GM12878 (cell line): ENCODE measurements at regions not wholly inside any gene's neighbourhood (a gene's known extent, or its start where the extent isn't known, plus 50 kb on each side); places are given as distances from the start of the nearest gene placed in this dataset.

Source experiments
- ATAC-seq: fragments of 200-7000 bp; cut with Tn5 transposase; 3 replicates; pipeline ENCODE4 v1.9.1; 2020; ENCODE audit warnings: mild to moderate bottlenecking, moderate library complexity
- BruUV-seq: library from RNA; stranded (reverse); fragments of 400-500 nt; replicated peaks from 2 replicates; lab custom pipeline; 2021; lab: Mats Ljungman, UMichigan
- CTCF ChIA-PET: fragments of 300-600 bp; sonication (Branson Sonifier 250); formaldehyde crosslinking; extraction: SDS; loops from one replicate; lab custom pipeline; 2021; ENCODE audit warnings: inconsistent platforms; lab: Yijun Ruan, JAX
- POLR2A ChIA-PET: fragments of 350-600 bp; formaldehyde crosslinking; extraction: SDS; loops from one replicate; lab custom pipeline; 2021; ENCODE audit warnings: inconsistent platforms; lab: Charles Lee
- RAD21 ChIA-PET: fragments of 300-600 bp; sonication (Branson Sonifier 250); formaldehyde crosslinking; loops from one replicate; lab custom pipeline; 2023; ENCODE audit warnings: antibody characterized with exemption; ENCODE audit not compliant: unreplicated experiment; lab: Charles Lee
- SMC1A ChIA-PET: fragments of 300-600 bp; sonication (Branson Sonifier 250); formaldehyde crosslinking; loops from one replicate; lab custom pipeline; 2023; ENCODE audit not compliant: unreplicated experiment, uncharacterized antibody; lab: Charles Lee
- DNase-seq: peaks from one replicate; pipeline ENCODE4 v3.0.0-alpha.2; 2011; ENCODE audit warnings: low read depth, low spot score
- FAIRE-seq: peaks from 3 replicates; lab custom pipeline; 2011; peaks lifted over from hg19 to GRCh38; lab: Jason Lieb, UNC
- H2AFZ ChIP-seq: 2 replicates; pipeline ENCODE4 v1.6.0; 2011; ENCODE audit warnings: low read depth, low read length, control low read depth; ENCODE audit not compliant: control insufficient read depth
- H3K27ac ChIP-seq: 2 replicates; pipeline ENCODE4 v1.5.1; 2011; ENCODE audit warnings: control low read depth; ENCODE audit not compliant: control insufficient read depth, insufficient read depth
- H3K27me3 ChIP-seq, 2 experiments: replicated peaks in 1 of 2; 2 replicates each; pipeline versions ENCODE4 v1.6.0 to v1.6.1; 2011; ENCODE audit warnings: low read length in 1 of 2; ENCODE audit not compliant: control insufficient read depth in 2 of 2, insufficient read depth in 2 of 2
- H3K36me3 ChIP-seq, 2 experiments: 2 replicates each; pipeline ENCODE4 v1.5.1; 2011; ENCODE audit warnings: low read length in 1 of 2; ENCODE audit not compliant: control insufficient read depth in 2 of 2, insufficient read depth in 2 of 2
- H3K4me1 ChIP-seq: 2 replicates; pipeline ENCODE4 v1.6.1; 2011; ENCODE audit warnings: mild to moderate bottlenecking, low read length, moderate library complexity, mixed read lengths; ENCODE audit not compliant: control insufficient read depth, insufficient read depth
- H3K4me2 ChIP-seq: 2 replicates; pipeline ENCODE4 v1.6.0; 2011; ENCODE audit warnings: control low read depth; ENCODE audit not compliant: control insufficient read depth, insufficient read depth
- H3K4me3 ChIP-seq: fragments of 200-600 bp; sonication (generic); 2 replicates; pipeline ENCODE4 v1.5.1; 2016
- H3K79me2 ChIP-seq: 2 replicates; pipeline ENCODE4 v1.6.0; 2011; ENCODE audit warnings: low read length; ENCODE audit not compliant: control insufficient read depth, insufficient read depth
- H3K9ac ChIP-seq: 2 replicates; pipeline ENCODE4 v1.8.0; 2011; ENCODE audit warnings: low read length, control low read depth, mixed read lengths; ENCODE audit not compliant: control insufficient read depth, insufficient read depth
- H3K9me3 ChIP-seq: replicated peaks from 3 replicates; pipeline ENCODE4 v1.5.1; 2011; ENCODE audit warnings: mild to moderate bottlenecking, low read length; ENCODE audit not compliant: control insufficient read depth, insufficient read depth
- H4K20me1 ChIP-seq: 2 replicates; pipeline ENCODE4 v1.6.0; 2011; ENCODE audit not compliant: control insufficient read depth, insufficient read depth
- GABPA ChIP-seq: IDR thresholded peaks from 2 replicates; pipeline ENCODE4 v1.6.1; 2014; ENCODE audit warnings: antibody characterized with exemption, low read depth, mild to moderate bottlenecking, inconsistent platforms
- HDGF ChIP-seq: fragments of 450-650 bp; IDR thresholded peaks from 2 replicates; pipeline ENCODE4 v1.6.1; 2016; ENCODE audit warnings: antibody characterized with exemption
- IRF4 ChIP-seq: IDR thresholded peaks from 2 replicates; pipeline ENCODE4 v1.6.1; 2011; ENCODE audit warnings: low read depth, low read length
- JUND ChIP-seq: IDR thresholded peaks from 2 replicates; pipeline ENCODE4 v1.6.1; 2012; ENCODE audit warnings: low read depth, mild to moderate bottlenecking, low read length, improper control_type of control experiment, moderate library complexity
- LARP7 ChIP-seq: fragments of 450-650 bp; IDR thresholded peaks from 2 replicates; pipeline ENCODE4 v1.6.1; 2017; ENCODE audit warnings: mild to moderate bottlenecking
- POLR2A ChIP-seq: IDR thresholded peaks from 2 replicates; pipeline ENCODE4 v1.6.1; 2011; ENCODE audit warnings: low read depth, mild to moderate bottlenecking, low read length
- RELA ChIP-seq: fragments of 450-650 bp; IDR thresholded peaks from 2 replicates; pipeline ENCODE4 v1.8.0; 2014; ENCODE audit warnings: borderline replicate concordance; ENCODE audit not compliant: partially characterized antibody
- RFX5 ChIP-seq: IDR thresholded peaks from 2 replicates; pipeline ENCODE4 v1.6.1; 2011; ENCODE audit warnings: low read depth, low read length, improper control_type of control experiment
- SPI1 ChIP-seq: IDR thresholded peaks from 2 replicates; pipeline ENCODE4 v1.6.1; 2011; ENCODE audit warnings: low read depth, mild to moderate bottlenecking, low read length, moderate library complexity, borderline replicate concordance; ENCODE audit not compliant: insufficient read depth
- ZNF217 ChIP-seq: fragments of 450-650 bp; IDR thresholded peaks from 2 replicates; pipeline ENCODE4 v1.6.1; 2017; ENCODE audit warnings: antibody characterized with exemption, mild to moderate bottlenecking
- ZSCAN29 ChIP-seq: fragments of 450-650 bp; IDR thresholded peaks from 2 replicates; pipeline ENCODE4 v1.6.1; 2017; ENCODE audit warnings: mild to moderate bottlenecking, moderate library complexity
- WGBS: methylation state at CpG from one replicate; pipeline ENCODE4 v1.1.6; 2016; ENCODE audit warnings: low lambda C conversion rate; ENCODE audit not compliant: insufficient replicate concordance, insufficient coverage; ENCODE audit errors: missing lambda C conversion rate; 5-methylcytosine and 5-hydroxymethylcytosine counted together
- in situ Hi-C: fragments of 300-500 bp; cut with MboI; formaldehyde crosslinking; loops from 9 replicates; pipeline ENCODE4 v1.14.3; 2018; ENCODE audit warnings: mixed read lengths
- intact Hi-C: fragments of 100-400 bp; cut with micrococcal nuclease; formaldehyde crosslinking; loops from one replicate; pipeline ENCODE4 v1.14.2; 2022; ENCODE audit not compliant: unreplicated experiment

DNA sequence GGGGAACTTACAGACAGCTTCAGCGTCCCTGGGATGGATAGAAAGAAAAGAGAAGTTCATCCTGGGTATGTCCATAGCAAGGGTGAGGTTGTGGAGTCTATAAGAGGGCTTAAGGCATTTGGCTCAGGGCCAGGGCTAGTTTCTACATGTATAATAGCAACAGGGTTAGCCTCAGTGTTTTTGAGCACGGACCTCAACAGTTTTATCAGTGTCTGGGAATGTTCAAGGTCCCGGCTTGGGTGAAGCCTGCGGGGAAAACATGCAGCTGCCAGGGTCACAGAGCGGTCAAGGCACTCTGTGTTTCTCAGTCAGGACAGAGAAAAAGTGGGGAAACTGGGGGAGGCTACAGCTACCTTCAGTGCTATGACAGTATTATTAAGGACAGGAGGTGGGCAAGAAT, 427.7 kb upstream of the HS6ST1 start (continued):
- TF ChIP-seq HDGF (no peak), ZNF217 (no peak)

GRCh38 chr2:128748336-128748735, 429.7 kb upstream of the HS6ST1 start:
- POLR2A ChIA-PET = no interaction called here
- BruUV-seq = no TSS peak
- no peak overlapping the region for H3K4me2 ChIP-seq
- FAIRE-seq (no peak), DNase-seq (no peak), ATAC-seq (no peak)
- intact Hi-C loops (no loop called here), in situ Hi-C loops (no loop called here)
- SMC1A ChIA-PET = no interaction called here
- H3K9ac ChIP-seq = no peak overlapping the region
- no peaks in the 10 kb centered on the region for H3K36me3 ChIP-seq
- H3K27ac ChIP-seq = no peak overlapping the region
- no peaks in the 10 kb centered on the region for H3K4me1 ChIP-seq
- H3K4me3 ChIP-seq = no peak overlapping the region
- WGBS = 68% methylated on average over 10 of the region's 10 CpGs
- no peaks in the 10 kb centered on the region for H3K27me3 ChIP-seq
- H4K20me1 ChIP-seq = no peaks in the 10 kb centered on the region
- RAD21 ChIA-PET = no interaction called here
- TF ChIP-seq ZSCAN29 (no peak), IRF4 (no peak), LARP7 (no peak), RELA (no peak)
- CTCF ChIA-PET = interaction anchor here (3.6 kb wide), 1 partner anchor 12 kb away, joined by 16 read pairs; no protein-coding TSS in a partner anchor
- no peaks in the 10 kb centered on the region for H3K79me2 ChIP-seq
- no peak overlapping the region for H2AFZ ChIP-seq
- H3K9me3 ChIP-seq = no peaks in the 10 kb centered on the region

DNA sequence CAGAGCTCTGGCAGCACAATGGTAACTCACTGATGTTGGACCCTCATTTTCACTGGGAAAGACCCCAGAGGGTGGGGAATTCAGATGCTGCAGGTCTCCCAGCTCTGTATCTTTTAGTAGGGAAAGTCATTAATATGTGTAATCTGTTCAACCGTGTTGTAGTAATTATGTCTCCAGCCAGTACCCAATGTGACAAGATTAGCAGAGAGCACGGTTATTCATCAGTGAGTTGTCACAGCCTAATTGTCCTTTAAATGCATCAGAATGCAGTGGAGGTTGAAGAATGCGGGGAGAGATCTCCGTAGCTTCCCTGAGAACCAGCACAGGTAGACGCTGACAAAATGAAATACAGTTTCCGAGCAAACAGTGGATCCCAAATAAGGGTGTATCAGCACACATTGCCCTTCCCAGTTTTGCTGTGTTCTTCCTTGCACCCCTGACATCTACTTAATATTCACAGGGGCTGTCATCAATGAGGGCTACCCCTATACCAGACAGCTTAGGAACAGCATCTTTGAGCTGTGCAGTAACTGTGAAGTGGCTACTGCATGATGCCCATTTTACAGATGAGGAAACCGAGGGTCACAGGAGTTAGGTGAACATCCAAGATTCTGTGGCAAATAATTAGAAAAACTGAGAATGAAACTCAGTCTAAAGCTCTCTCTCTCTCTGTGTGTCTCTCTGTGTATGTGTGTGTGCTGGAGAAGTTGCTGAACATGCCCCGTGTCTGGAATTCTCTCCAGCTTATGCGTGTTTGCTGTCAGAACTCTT, 430.4 kb upstream of the HS6ST1 start:
- H3K27me3 ChIP-seq = no peaks in the 10 kb centered on the region
- FAIRE-seq = no peak
- intact Hi-C loops = no loop called here
- no peaks in the 10 kb centered on the region for H3K79me2 ChIP-seq
- no peak for DNase-seq
- no peak overlapping the region for H3K4me2 ChIP-seq
- in situ Hi-C loops = no loop called here
- no peaks in the 10 kb centered on the region for H3K36me3 ChIP-seq
- no peaks in the 10 kb centered on the region for H4K20me1 ChIP-seq
- ChIA-PET RAD21 (no interaction called here), POLR2A (no interaction called here), SMC1A (no interaction called here), CTCF (interaction anchor here (3.6 kb wide), 1 partner anchor 12 kb away, joined by 16 read pairs; no protein-coding TSS in a partner anchor)
- no peak overlapping the region for H3K27ac ChIP-seq
- no TSS peak for BruUV-seq
- no peak overlapping the region for H3K4me3 ChIP-seq
- no peak for ATAC-seq
- no peak overlapping the region for H2AFZ ChIP-seq
- H3K9ac ChIP-seq = no peak overlapping the region
- H3K9me3 ChIP-seq = no peaks in the 10 kb centered on the region
- TF ChIP-seq RFX5 (no peak), GABPA (no peak), POLR2A (no peak), SPI1 (no peak), JUND (no peak)
- H3K4me1 ChIP-seq = peaks cover 3% of the 10 kb centered on the region
- 53% methylated on average over 9 of the region's 9 CpGs for WGBS
